ENCODE measurements at regions not wholly inside any gene's neighbourhood (a gene's known extent, or its start where the extent isn't known, plus 50 kb on each side); places are given as distances from the start of the nearest gene placed in this dataset.

- no peak for TF ChIP-seq OSR1 (CRISPR knock-in tag; IDR thresholded peaks at IDR 0.05)
- TF ChIP-seq ZFP30 (CRISPR knock-in tag; IDR thresholded peaks at IDR 0.05): no peak
- TF ChIP-seq ARNTL (CRISPR knock-in tag; IDR thresholded peaks at IDR 0.05; ENCODE audit: borderline replicate concordance, low read depth): no peak
Observed at GRCh38 chr2:2493496-2493895, 162.4 kb upstream of the MYT1L start.

Measured in SK-N-SH treated with all-trans-retinoic acid at 6 μM for 48 hours (cell line).